ENCODE measurements at regions not wholly inside any gene's neighbourhood (a gene's known extent, or its start where the extent isn't known, plus 50 kb on each side); places are given as distances from the start of the nearest gene placed in this dataset.

GRCh38 chr9:93828331-93829097 is 126.6 kb downstream of the BARX1 start:
- TF ChIP-seq TFAP4 (IDR thresholded peaks at IDR 0.05; ENCODE audit: borderline replicate concordance, low read depth) (no peak), ZNF354B (CRISPR knock-in tag; IDR thresholded peaks at IDR 0.05) (no peak), PHF8 (CRISPR knock-in tag; IDR thresholded peaks at IDR 0.05) (no peak), STAT6 (CRISPR knock-in tag; IDR thresholded peaks at IDR 0.05; ENCODE audit: borderline replicate concordance) (no peak), BRF2 (CRISPR knock-in tag; IDR thresholded peaks at IDR 0.05) (no peak), POLR2A (IDR thresholded peaks at IDR 0.05; ENCODE audit: insufficient read depth in 1 of 2, low read depth in 2 of 2, low read length in 2 of 2) (no peak), ZNF34 (CRISPR knock-in tag; IDR thresholded peaks at IDR 0.05; ENCODE audit: borderline replicate concordance) (no peak), JUND (CRISPR knock-in tag; IDR thresholded peaks at IDR 0.05) (no peak), TBP (CRISPR knock-in tag; IDR thresholded peaks at IDR 0.05) (no peak)

All from HepG2 (cell line).